SU-DHL-6 (cell line): ENCODE measurements at regions not wholly inside any gene's neighbourhood (a gene's known extent, or its start where the extent isn't known, plus 50 kb on each side); places are given as distances from the start of the nearest gene placed in this dataset.

Source experiments
- CTCF ChIP-seq: fragments of 200-600 bp; sonication (generic); IDR thresholded peaks from one replicate; pipeline ENCODE4 v1.5.1; 2017; ENCODE audit warnings: antibody characterized with exemption, mild to moderate bottlenecking, low read length, moderate library complexity; ENCODE audit not compliant: insufficient read depth, poor library complexity, severe bottlenecking
- EZH2phosphoT487 ChIP-seq: fragments of 200-600 bp; sonication (generic), shearing (Covaris generic); conservative IDR thresholded peaks from 2 replicates; pipeline ENCODE4 v1.6.1; 2018; ENCODE audit warnings: mild to moderate bottlenecking, antibody characterized with exemption, low read length, moderate library complexity, mixed read lengths

- TF ChIP-seq CTCF (no peak), EZH2phosphoT487 (no peak)
These were observed 117.8 kb upstream of the BRINP3 start for GRCh38 chr1:190595438-190595837.
